Small intestine (tissue), 7 donors: ENCODE measurements at regions not wholly inside any gene's neighbourhood (a gene's known extent, or its start where the extent isn't known, plus 50 kb on each side); places are given as distances from the start of the nearest gene placed in this dataset.

Experiments used
- DNase-seq, 2 donors: peaks; one replicate each; pipeline versions ENCODE4 v3.0.0 to v3.0.0-alpha.2; 2013
- FAIRE-seq: peaks from 2 replicates; lab custom pipeline; 2012; peaks lifted over from hg19 to GRCh38; lab: Jason Lieb, UNC
- H3K27ac ChIP-seq, 3 donors: one replicate each; pipeline ENCODE4 v1.5.1; 2013; ENCODE audit warnings: low read length in 2 of 3, mild to moderate bottlenecking in 2 of 3, control low read depth in 1 of 3, inconsistent platforms in 1 of 3, low read depth in 1 of 3, moderate library complexity in 1 of 3
- H3K27me3 ChIP-seq, 3 donors: one replicate each; pipeline ENCODE4 v1.6.1; 2013; ENCODE audit warnings: low read length in 3 of 3, inconsistent platforms in 1 of 3; ENCODE audit not compliant: control insufficient read depth in 3 of 3, insufficient read depth in 3 of 3
- H3K36me3 ChIP-seq, 3 donors: one replicate each; pipeline ENCODE4 v1.6.1; 2013; ENCODE audit warnings: low read length in 3 of 3, inconsistent platforms in 1 of 3, low read depth in 1 of 3, mild to moderate bottlenecking in 1 of 3, moderate library complexity in 1 of 3; ENCODE audit not compliant: control insufficient read depth in 3 of 3, insufficient read depth in 2 of 3
- H3K4me1 ChIP-seq, 3 donors: one replicate each; pipeline ENCODE4 v1.6.1; 2013; ENCODE audit warnings: low read length in 2 of 3, inconsistent platforms in 1 of 3, low read depth in 1 of 3, mild to moderate bottlenecking in 1 of 3, moderate library complexity in 1 of 3; ENCODE audit not compliant: control insufficient read depth in 3 of 3, insufficient read depth in 2 of 3
- H3K4me3 ChIP-seq, 3 donors: one replicate each; pipeline ENCODE4 v1.5.1; 2013; ENCODE audit warnings: low read length in 3 of 3, control low read depth in 1 of 3, inconsistent platforms in 1 of 3, low read depth in 1 of 3, mild to moderate bottlenecking in 1 of 3, moderate library complexity in 1 of 3
- H3K9me3 ChIP-seq, 2 donors: one replicate each; pipeline ENCODE4 v1.6.1; 2013; ENCODE audit warnings: low read depth in 1 of 2, low read length in 1 of 2; ENCODE audit not compliant: control insufficient read depth in 2 of 2, insufficient read depth in 1 of 2
- WGBS, 3 donors: extraction: QIAGEN DNeasy Blood & Tissue Kit; methylation state at CpG; one replicate each; pipeline ENCODE4 v1.1.7; 2013; 5-methylcytosine and 5-hydroxymethylcytosine counted together
- donor health status: healthy with polysubstance abuse.
- donor health status: control.
- donor health status: control.
- donor health status: Bipolar disorder and iron deficiency.
- donor health status: healthy.

DNA sequence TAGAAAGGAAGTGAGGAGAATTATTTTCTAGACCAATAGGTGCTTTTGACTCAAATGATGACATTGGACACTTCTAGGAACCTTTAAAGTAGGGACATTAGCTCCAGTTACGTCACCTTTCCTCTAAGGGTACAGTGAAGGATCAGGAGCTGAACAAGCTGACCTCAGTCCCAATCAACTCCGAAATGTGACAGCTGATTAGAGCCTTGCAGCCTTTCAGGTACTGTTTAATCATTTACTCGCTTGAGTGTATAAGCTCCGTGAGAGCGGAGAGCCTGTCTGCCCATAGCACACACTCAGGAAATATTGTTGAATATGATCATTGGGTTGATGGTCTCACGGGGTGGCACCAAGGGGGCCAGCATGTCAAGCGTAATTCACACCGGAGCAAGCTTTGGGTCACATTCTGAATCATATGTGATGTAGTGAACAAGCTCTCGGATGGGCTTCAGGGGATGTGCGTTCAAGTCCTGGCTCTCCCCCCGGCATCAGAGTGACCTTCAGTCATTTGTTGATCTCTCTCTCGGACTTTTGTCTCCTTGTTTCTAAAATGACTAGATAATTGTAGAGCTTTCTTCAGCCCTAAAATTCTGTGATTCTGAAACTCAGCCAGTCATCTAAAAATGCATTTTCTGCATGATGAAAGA is 141.9 kb downstream of the ZIC5 start:
- DNase-seq = peak; percentile 11 to 83
- no peaks in the 10 kb centered on the region for H3K27me3 ChIP-seq
- 64 to 85% (median 75%) methylated on average over 12 of the region's 12 CpGs for WGBS, 3 donors

DNA sequence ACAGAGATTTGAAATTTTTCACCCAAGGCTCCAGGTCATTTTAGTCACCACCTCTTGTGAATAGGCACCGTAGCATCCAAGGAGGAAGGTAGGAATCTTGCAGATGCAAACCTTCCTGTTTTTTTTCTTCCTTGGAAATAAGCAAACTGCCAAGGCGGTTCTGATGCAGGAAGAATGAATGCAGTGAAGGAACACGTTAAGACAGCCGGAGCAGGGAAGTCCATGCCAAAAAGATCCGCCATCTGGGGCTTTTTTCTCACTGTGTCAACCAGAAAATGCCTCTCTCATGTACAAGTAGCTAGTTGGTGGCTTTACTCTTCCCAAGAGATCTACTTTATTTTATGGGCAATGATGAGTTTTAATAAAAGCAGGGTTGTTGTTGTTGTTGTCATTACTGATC is 142.4 kb downstream of the ZIC5 start:
- H3K9me3 ChIP-seq = peaks cover 0 to 11% of the 10 kb centered on the region in 2 donors
- no peak overlapping the region for H3K27ac ChIP-seq
- H3K27me3 ChIP-seq = no peaks in the 10 kb centered on the region
- 78 to 89% (median 86%) methylated on average over 5 of the region's 5 CpGs for WGBS, 3 donors
- no peak overlapping the region for H3K4me3 ChIP-seq
- H3K4me1 ChIP-seq = no peaks in the 10 kb centered on the region
- peaks cover 0 to 8% (median 0%) of the 10 kb centered on the region in 3 donors for H3K36me3 ChIP-seq
- DNase-seq (no peak), FAIRE-seq (no peak)

More for the DNA sequence above, 141.9 kb downstream of the ZIC5 start:
- FAIRE-seq = no peak
- Histone ChIP-seq H3K27ac (no peak overlapping the region), H3K4me3 (no peak overlapping the region), H3K4me1 (no peaks in the 10 kb centered on the region), H3K9me3 (peaks cover 0 to 8% of the 10 kb centered on the region in 2 donors), H3K36me3 (peaks cover 0 to 8% (median 0%) of the 10 kb centered on the region in 3 donors)

DNA sequence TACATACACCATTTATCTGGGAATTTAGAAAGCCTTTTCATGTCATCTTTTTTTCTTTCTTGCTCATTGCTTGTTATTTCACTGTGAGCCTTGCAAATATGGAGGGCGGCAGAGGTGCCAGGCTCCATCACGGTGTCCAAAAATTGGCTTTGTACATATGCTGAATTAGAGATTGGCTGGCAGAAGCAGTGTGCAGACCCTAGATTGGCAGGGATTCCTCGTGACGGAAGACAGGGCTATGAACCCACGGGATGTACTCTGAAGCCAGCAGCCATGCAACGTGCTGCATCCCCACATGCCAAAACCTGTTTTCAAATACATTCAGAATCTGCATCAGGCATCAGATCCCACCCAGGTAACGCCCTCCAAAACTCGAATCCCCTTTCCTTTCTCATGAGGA is 142.8 kb downstream of the ZIC5 start:
- DNase-seq (no peak), FAIRE-seq (no peak)
- H3K27me3 ChIP-seq = no peaks in the 10 kb centered on the region
- no peaks in the 10 kb centered on the region for H3K4me1 ChIP-seq
- H3K4me3 ChIP-seq = no peak overlapping the region
- H3K27ac ChIP-seq = no peak overlapping the region
- WGBS, 3 donors = 86 to 93% (median 87%) methylated on average over 8 of the region's 8 CpGs
- peaks cover 0 to 11% of the 10 kb centered on the region in 2 donors for H3K9me3 ChIP-seq
- H3K36me3 ChIP-seq = peaks cover 0 to 8% (median 0%) of the 10 kb centered on the region in 3 donors

DNA sequence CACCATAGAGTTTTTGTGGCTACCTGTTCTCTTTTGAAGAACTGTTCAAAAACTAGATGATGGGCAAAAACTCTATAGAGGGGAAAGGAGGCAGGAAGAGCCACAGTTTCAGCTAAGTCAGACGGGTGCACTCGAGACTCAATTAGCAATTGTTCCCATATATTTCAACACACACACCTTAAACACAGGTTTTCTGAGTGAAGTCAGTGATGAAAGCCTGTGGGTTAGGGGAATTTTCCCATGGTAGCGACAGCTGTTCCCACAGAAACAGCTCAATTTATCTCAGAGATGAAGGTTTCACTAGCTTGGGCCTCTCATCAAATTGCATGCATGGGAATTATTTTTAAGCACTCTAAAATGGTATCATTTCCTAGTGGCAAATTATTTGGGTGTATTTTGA is 143.4 kb downstream of the ZIC5 start:
- Histone ChIP-seq H3K36me3 (peaks cover 0 to 8% (median 0%) of the 10 kb centered on the region in 3 donors), H3K27me3 (no peaks in the 10 kb centered on the region), H3K27ac (no peak overlapping the region), H3K9me3 (peaks cover 0 to 13% of the 10 kb centered on the region in 2 donors), H3K4me3 (no peak overlapping the region), H3K4me1 (no peaks in the 10 kb centered on the region)
- WGBS, 3 donors = 78 to 94% (median 88%) methylated on average over 3 of the region's 3 CpGs
- no peak for FAIRE-seq
- DNase-seq = no peak

DNA sequence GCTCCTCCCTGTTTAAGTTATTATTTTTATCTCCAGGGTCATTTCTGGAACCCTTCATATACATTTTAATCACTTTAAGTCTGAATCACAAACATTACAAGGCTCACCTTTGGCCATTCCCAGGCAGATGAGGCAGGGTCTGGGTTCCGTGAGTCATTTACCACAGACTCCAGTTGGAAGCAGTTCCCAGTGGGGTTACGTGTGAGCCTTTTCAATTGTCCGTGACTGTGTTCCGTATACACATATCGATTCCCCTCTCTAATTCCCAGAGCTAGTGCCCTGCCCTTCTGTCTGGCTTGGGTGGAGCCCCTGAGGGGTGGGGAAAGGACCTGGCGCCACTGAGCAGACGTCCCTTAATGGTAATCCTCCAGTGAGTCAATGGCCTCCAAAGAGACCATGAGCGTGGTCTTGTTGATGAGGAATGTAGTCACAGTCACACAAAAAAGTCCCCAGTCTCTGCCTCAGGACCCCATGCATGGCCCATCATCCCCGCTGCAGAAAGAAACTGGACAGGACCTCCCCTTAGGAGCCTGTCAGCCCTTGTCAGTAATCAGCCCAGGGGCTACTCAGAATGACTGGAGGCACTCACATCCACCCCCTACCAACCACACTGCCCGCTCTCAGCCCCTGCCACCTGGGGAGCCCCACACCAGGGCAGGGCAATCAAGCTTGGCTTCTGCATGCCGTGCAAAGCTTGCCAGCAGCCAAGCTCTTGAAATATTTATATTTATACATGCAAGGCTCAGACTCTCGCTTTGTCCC is 144.4 kb downstream of the ZIC5 start:
- H3K27me3 ChIP-seq = no peaks in the 10 kb centered on the region
- peaks cover 0 to 15% of the 10 kb centered on the region in 2 donors for H3K9me3 ChIP-seq
- DNase-seq = no peak
- FAIRE-seq = no peak
- H3K4me1 ChIP-seq = no peaks in the 10 kb centered on the region
- H3K36me3 ChIP-seq = peaks cover 0 to 8% (median 0%) of the 10 kb centered on the region in 3 donors
- no peak overlapping the region for H3K4me3 ChIP-seq
- 93 to 95% (median 95%) methylated on average over 11 to 12 of the region's 12 CpGs for WGBS, 3 donors
- H3K27ac ChIP-seq = no peak overlapping the region

DNA sequence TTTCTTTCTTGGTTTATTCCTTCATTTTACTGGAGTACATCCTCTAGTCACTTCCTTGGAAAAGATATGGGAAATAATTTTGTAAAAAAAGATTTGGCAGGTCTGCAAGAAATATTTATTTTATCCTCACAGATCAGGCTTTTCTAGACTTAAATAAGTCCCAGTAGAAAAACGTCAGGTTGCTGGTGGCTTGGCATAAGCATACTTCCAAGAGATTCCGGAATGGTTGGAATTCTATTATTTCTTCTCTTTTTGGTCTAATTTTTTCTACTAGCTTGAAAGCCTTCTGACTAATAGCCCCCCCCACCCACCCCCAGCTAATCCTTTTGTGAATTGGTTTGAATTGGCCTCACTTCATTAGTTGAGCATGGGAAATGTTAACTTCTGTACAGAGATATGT is 147.6 kb downstream of the ZIC5 start:
- peaks cover 0 to 6% (median 0%) of the 10 kb centered on the region in 3 donors for H3K36me3 ChIP-seq
- H3K9me3 ChIP-seq = peaks cover 0 to 7% of the 10 kb centered on the region in 2 donors
- no peak overlapping the region for H3K27ac ChIP-seq
- no peaks in the 10 kb centered on the region for H3K27me3 ChIP-seq
- whole genome bisulfite sequencing, 3 donors = 87 to 89% (median 88%) methylated on average over 2 of the region's 2 CpGs
- no peak for DNase-seq
- peaks cover 0 to 4% (median 0%) of the 10 kb centered on the region in 3 donors for H3K4me1 ChIP-seq
- no peak overlapping the region for H3K4me3 ChIP-seq
- no peak for FAIRE-seq

DNA sequence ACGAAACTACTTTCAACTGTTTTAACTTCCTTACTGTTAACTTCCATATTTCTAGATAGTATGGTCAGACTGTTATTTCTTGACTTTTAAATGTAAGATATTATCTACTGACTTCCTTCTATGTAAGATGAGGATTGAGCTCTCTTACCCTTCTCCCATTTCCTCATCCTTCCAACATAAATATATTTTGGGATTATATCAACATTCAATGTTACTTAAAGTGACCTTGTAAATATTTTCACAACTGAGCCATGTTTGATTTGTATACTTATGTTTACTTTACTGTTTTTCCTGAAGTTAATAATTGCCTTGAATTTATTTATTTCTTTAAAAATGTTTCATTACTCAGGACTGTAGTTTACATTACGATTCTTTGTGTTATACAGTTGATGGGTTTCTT is 148.7 kb downstream of the ZIC5 start:
- peaks cover 0 to 4% (median 0%) of the 10 kb centered on the region in 3 donors for H3K4me1 ChIP-seq
- H3K9me3 ChIP-seq = peaks cover 0 to 7% of the 10 kb centered on the region in 2 donors
- peaks cover 0 to 6% (median 0%) of the 10 kb centered on the region in 3 donors for H3K36me3 ChIP-seq
- DNase-seq = no peak
- WGBS, 3 donors = 80 to 88% (median 87%) methylated on average over 2 of the region's 2 CpGs
- H3K27ac ChIP-seq = no peak overlapping the region
- H3K27me3 ChIP-seq = no peaks in the 10 kb centered on the region
- FAIRE-seq = no peak
- H3K4me3 ChIP-seq = no peak overlapping the region

DNA sequence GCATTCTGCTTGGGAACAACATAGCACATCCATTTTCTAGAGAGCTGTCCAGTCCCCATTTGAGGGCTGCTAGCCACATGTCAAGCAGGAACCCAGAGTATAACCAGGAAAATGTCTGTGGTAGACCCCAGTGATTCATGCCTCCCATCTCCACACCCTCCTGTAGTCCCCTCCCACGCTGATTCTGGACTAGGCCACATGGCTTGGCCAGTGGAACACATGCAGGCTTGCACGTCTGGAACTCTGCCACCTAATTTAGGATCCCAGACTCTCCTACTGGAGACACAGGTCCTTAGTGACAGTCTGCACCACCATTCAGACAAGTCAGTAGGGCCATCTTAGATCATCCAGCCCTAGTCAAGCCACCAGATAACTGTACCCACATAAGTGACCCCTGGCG is 149.8 kb downstream of the ZIC5 start:
- 84 to 93% (median 86%) methylated on average over 3 of the region's 3 CpGs for WGBS, 3 donors
- DNase-seq (no peak), FAIRE-seq (no peak)
- Histone ChIP-seq H3K27ac (no peak overlapping the region), H3K36me3 (peaks cover 0 to 6% (median 0%) of the 10 kb centered on the region in 3 donors), H3K9me3 (peaks cover 0 to 9% of the 10 kb centered on the region in 2 donors), H3K4me1 (peaks cover 0 to 4% (median 0%) of the 10 kb centered on the region in 3 donors), H3K4me3 (no peak overlapping the region), H3K27me3 (no peaks in the 10 kb centered on the region)
